AG09309 (cell line): ENCODE measurements at regions not wholly inside any gene's neighbourhood (a gene's known extent, or its start where the extent isn't known, plus 50 kb on each side); places are given as distances from the start of the nearest gene placed in this dataset.

Source experiments
- DNase-seq: peaks from one replicate; pipeline ENCODE4 v3.0.0-alpha.2; 2010; ENCODE audit warnings: low read depth
- H3K4me3 ChIP-seq: 2 replicates; pipeline ENCODE4 v1.5.1; 2011; ENCODE audit warnings: mild to moderate bottlenecking, low read depth, low read length, moderate library complexity; ENCODE audit not compliant: control insufficient read depth
- TF ChIP-seq, protein P1 (sequence below): IDR thresholded peaks from 2 replicates; pipeline ENCODE4 v1.5.1; 2011; ENCODE audit warnings: mild to moderate bottlenecking, low read depth, low read length, inconsistent platforms; ENCODE audit not compliant: insufficient read depth, control insufficient read depth; ENCODE audit errors: missing control alignments

DNA sequence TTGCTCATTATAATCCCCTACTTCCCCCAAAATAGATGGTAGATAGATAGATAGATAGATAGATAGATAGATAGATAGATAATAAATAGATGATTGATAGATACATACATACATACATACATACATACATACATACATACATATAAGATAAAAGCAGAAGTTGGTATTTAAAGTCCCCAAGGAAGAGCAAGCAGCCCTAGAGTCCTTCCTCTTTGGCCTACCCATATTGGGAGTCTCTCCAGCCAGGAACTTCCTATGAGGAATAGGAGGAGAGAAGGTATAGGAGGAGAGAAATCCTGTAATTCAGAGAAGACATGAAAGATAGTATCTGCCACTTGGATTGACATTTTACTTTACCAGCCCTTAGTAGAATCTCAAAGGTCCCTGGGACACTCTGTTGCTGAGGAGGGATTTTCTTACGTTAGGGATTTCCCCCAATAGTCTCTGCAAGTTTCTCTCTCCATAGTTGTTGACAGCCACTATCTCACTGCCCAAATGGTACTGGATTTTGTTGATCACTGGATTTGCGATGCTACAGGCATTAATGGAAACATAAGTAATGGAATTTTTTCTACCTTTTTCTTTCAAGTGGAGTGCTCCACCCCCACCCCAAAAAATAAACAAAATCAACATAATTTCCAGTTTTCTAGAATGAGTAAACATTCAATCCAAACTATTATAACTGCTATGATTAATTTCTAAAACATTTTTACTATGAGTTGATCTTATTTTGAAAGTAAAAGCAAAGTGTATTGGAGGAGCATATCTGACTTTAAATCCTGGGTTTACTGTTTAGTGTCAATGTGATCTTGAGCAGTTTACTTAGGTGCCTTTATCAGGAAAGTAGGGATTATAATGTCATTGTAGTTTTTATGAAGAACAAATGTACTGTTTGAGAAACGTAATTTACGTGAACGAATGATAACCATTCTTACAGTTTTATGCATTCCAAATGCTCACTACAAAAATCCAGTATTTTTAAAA, 93.2 kb upstream of the TNFSF4 start:
- H3K4me3 ChIP-seq: no peak overlapping the region

DNA sequence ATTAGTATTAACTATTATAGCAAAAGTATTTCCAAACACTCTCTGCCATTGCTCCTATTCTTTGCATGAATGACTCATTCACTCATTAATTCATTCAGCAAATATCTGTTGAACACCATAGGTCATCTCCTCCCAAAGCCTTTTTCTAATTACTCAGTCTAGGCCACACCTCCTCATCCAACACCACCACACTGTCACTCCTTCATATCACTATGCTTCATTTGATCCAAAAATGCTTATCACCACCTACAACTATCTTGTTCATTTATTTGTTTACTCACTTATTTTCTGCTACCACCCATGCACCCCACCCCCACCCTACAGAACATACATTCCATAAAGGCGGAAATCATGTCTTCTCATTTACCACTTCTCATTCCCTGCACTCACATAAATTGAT, 94.4 kb upstream of the TNFSF4 start:
- no peak for DNase-seq
- no peak overlapping the region for H3K4me3 ChIP-seq
- TF ChIP-seq, protein P1, sequence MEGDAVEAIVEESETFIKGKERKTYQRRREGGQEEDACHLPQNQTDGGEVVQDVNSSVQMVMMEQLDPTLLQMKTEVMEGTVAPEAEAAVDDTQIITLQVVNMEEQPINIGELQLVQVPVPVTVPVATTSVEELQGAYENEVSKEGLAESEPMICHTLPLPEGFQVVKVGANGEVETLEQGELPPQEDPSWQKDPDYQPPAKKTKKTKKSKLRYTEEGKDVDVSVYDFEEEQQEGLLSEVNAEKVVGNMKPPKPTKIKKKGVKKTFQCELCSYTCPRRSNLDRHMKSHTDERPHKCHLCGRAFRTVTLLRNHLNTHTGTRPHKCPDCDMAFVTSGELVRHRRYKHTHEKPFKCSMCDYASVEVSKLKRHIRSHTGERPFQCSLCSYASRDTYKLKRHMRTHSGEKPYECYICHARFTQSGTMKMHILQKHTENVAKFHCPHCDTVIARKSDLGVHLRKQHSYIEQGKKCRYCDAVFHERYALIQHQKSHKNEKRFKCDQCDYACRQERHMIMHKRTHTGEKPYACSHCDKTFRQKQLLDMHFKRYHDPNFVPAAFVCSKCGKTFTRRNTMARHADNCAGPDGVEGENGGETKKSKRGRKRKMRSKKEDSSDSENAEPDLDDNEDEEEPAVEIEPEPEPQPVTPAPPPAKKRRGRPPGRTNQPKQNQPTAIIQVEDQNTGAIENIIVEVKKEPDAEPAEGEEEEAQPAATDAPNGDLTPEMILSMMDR: no peak

More for the DNA sequence above, 93.2 kb upstream of the TNFSF4 start:
- TF ChIP-seq, protein P1: no peak
- DNase-seq: no peak

DNA sequence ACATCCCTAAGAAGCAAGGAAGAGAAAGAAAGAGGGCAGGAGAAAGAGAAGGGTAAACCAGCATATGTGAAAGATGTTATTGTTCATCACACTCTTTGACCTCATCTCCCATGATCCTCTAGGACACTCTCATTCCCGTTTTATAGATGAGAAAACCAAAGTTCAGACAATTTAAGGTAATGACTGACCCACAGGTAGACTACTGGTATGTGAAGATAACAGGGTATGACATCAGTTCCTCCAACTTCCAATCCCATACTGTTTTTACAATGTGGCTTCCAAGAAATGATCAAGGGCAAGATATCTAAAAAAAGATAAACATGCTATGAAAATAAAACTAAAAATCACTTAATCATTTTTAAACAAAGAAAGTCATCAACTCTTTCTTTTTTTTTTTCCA, 95.2 kb upstream of the TNFSF4 start:
- TF ChIP-seq, protein P1: no peak
- no peak for DNase-seq
- H3K4me3 ChIP-seq: no peak overlapping the region

DNA sequence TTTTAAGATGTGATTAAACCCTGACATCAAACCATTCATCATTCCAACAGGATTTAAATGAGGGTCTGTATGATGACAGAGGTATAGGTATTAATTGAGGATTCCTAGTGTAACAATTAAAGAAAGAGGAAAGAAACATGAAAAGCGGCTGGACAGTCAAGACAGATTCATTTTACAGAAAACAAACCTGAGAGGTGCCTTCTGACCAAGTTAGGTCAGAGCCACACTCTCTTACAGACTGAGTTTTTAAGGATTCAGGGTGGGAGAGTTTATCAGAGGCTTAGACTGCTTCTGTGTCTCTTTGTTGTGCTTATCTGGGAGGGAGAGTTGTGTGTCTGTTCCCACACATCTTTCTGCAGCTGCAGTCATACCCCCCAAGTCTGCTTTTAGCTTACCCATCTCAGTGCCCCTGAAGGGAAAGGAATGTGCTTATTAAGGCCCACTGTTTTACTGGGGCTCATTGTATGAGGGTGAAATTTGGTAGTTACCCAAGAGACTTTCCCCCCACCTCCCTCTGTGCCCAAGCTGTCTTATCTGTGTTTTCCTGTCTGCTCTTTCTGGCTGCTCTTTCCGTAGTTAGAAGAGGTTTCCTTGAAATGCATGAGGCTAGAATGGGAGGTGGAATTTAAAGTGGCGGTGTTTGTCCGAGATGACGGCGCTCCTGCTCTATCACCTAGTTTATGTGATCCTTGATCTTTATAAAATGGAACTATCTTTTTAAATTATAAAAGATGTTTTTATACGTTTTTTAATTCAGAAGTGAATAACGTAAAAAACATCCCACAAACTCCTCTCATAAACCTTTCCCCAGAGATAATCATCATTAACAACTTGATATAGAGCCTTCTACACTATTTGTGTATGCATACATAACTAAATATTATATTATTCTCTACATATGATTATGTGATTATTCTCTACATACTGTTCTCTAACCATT, 96.0 kb upstream of the TNFSF4 start:
- TF ChIP-seq, protein P1: no peak
- no peak overlapping the region for H3K4me3 ChIP-seq
- DNase-seq: no peak

DNA sequence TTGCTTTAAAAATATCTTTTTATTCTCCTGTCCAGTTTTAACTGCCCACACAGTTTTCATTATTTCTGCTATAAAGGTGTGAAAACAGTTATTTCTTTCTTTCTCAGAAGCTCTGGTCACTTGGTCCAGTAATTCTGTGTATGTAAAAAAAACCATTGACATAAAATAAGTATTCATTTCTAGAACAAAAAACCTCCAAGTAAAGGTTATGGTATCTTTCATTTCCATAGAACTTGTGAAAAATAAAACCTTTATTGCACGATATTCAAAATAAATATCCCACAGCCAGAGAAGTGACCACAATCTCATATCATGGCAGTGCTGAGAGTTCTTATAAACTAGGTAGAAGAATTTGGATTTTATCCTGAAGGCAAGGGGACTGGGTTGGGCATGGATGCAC, 96.9 kb upstream of the TNFSF4 start:
- H3K4me3 ChIP-seq: no peak overlapping the region
- no peak for DNase-seq
- TF ChIP-seq, protein P1: no peak

DNA sequence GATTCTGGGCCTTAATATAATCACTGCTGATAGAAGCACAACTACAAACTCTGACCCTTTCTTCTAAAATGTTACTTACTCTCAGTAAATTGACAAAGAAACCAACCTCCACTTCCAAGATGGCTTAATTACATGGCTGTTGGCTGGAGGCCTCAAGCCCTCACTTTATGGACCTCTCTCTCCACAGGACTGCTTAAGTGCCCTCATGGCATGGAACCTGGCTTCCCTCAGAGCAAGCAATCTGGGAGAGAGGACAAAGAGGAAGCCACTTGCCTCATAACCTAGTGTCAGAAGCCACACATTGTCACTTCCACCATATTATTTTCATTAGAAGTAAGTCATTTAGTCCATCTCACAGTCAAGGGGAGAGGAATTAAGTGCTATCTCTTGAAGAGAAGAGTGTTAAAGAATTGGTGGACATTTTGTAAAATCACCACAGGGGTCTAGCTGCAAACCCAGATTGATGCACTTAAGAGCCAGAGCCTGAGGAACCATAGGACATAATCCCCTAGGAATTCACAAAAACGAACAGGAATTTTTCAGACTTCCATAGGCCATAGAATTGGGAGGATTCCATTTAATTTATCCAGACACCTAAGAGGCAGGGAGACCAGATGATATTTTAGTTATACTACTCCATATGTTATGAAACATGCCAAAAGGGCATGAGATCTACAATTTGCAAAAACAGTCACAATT, 97.5 kb upstream of the TNFSF4 start:
- TF ChIP-seq, protein P1: no peak
- no peak for DNase-seq
- no peak overlapping the region for H3K4me3 ChIP-seq
